WTC11 (cell line): ENCODE measurements at regions not wholly inside any gene's neighbourhood (a gene's known extent, or its start where the extent isn't known, plus 50 kb on each side); places are given as distances from the start of the nearest gene placed in this dataset.

Experiments
- AFF4 ChIP-seq: sonication (generic); formaldehyde crosslinking; IDR thresholded peaks from 2 replicates; pipeline ENCODE4 v1.8.1; 2023; ENCODE audit warnings: mild to moderate bottlenecking, missing genetic modification reagents, borderline replicate concordance
- CREB1 ChIP-seq: sonication (generic); formaldehyde crosslinking; IDR thresholded peaks from 2 replicates; pipeline ENCODE4 v1.8.0; 2023; ENCODE audit warnings: mild to moderate bottlenecking, missing genetic modification reagents
- GABPB1 ChIP-seq: sonication (generic); formaldehyde crosslinking; IDR thresholded peaks from 2 replicates; pipeline ENCODE4 v1.8.1; 2023; ENCODE audit warnings: mild to moderate bottlenecking, missing genetic modification reagents
- MXD4 ChIP-seq: fragments of 250-450 bp; sonication (Bioruptor Pico); IDR thresholded peaks from 2 replicates; pipeline ENCODE4 v1.8.0; 2021; ENCODE audit warnings: mild to moderate bottlenecking, moderate library complexity, borderline replicate concordance
- PRDM15 ChIP-seq: sonication (generic); formaldehyde crosslinking; IDR thresholded peaks from 2 replicates; pipeline ENCODE4 v1.8.0; 2022; ENCODE audit warnings: missing genetic modification reagents
- TCF7 ChIP-seq: sonication (generic); formaldehyde crosslinking; IDR thresholded peaks from 2 replicates; pipeline ENCODE4 v1.8.0; 2022; ENCODE audit warnings: mild to moderate bottlenecking, low read depth, missing genetic modification reagents, moderate library complexity
- TF ChIP-seq, protein P1 (sequence below): fragments of 200-600 bp; IDR thresholded peaks from 2 replicates; pipeline ENCODE4 v1.8.0; 2022; ENCODE audit warnings: antibody characterized with exemption
- TF ChIP-seq, protein P2 (sequence below): sonication (generic); formaldehyde crosslinking; conservative IDR thresholded peaks from 2 replicates; pipeline ENCODE4 v1.8.1; 2023; ENCODE audit warnings: mild to moderate bottlenecking, low read depth, missing genetic modification reagents, moderate library complexity

- TF ChIP-seq TCF7 (CRISPR knock-in tag) (no peak), CREB1 (no peak), PRDM15 (CRISPR knock-in tag) (no peak), AFF4 (no peak), MXD4 (no peak), GABPB1 (no peak)
- TF ChIP-seq, protein P1, sequence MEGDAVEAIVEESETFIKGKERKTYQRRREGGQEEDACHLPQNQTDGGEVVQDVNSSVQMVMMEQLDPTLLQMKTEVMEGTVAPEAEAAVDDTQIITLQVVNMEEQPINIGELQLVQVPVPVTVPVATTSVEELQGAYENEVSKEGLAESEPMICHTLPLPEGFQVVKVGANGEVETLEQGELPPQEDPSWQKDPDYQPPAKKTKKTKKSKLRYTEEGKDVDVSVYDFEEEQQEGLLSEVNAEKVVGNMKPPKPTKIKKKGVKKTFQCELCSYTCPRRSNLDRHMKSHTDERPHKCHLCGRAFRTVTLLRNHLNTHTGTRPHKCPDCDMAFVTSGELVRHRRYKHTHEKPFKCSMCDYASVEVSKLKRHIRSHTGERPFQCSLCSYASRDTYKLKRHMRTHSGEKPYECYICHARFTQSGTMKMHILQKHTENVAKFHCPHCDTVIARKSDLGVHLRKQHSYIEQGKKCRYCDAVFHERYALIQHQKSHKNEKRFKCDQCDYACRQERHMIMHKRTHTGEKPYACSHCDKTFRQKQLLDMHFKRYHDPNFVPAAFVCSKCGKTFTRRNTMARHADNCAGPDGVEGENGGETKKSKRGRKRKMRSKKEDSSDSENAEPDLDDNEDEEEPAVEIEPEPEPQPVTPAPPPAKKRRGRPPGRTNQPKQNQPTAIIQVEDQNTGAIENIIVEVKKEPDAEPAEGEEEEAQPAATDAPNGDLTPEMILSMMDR: no peak
- TF ChIP-seq, protein P2, sequence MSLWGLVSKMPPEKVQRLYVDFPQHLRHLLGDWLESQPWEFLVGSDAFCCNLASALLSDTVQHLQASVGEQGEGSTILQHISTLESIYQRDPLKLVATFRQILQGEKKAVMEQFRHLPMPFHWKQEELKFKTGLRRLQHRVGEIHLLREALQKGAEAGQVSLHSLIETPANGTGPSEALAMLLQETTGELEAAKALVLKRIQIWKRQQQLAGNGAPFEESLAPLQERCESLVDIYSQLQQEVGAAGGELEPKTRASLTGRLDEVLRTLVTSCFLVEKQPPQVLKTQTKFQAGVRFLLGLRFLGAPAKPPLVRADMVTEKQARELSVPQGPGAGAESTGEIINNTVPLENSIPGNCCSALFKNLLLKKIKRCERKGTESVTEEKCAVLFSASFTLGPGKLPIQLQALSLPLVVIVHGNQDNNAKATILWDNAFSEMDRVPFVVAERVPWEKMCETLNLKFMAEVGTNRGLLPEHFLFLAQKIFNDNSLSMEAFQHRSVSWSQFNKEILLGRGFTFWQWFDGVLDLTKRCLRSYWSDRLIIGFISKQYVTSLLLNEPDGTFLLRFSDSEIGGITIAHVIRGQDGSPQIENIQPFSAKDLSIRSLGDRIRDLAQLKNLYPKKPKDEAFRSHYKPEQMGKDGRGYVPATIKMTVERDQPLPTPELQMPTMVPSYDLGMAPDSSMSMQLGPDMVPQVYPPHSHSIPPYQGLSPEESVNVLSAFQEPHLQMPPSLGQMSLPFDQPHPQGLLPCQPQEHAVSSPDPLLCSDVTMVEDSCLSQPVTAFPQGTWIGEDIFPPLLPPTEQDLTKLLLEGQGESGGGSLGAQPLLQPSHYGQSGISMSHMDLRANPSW (CRISPR knock-in tag): no peak
Measured at GRCh38 chr1:189662190-189662589, 815.5 kb downstream of the BRINP3 start.
